ENCODE measurements at regions not wholly inside any gene's neighbourhood (a gene's known extent, or its start where the extent isn't known, plus 50 kb on each side); places are given as distances from the start of the nearest gene placed in this dataset.

DNA sequence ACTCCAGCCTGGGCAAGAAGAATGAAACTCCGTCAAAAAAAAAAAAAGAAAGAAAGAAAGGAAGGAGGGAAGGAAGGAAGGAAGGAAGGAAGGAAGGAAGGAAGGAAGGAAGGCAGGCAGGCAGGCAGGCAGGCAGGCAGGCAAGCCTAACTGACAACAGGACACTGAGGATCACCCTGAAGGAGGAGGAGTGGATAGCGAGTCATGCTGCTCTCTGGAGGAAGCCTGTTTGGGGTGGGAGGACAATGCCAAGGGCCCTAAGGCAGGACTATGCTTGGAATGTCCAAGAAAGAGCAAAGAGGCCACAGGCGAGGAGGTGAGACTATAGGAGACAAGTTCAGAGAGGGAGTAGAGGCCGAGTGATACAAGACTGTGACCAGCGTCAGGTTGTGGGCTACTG lies 107.0 kb upstream of the PARD3 start:
- TF ChIP-seq CTCF (IDR thresholded peaks at IDR 0.05) (no peak), POLR2A (IDR thresholded peaks at IDR 0.05) (no peak)

All from uterus (tissue), 2 donors.